ENCODE measurements at regions not wholly inside any gene's neighbourhood (a gene's known extent, or its start where the extent isn't known, plus 50 kb on each side); places are given as distances from the start of the nearest gene placed in this dataset.

DNA sequence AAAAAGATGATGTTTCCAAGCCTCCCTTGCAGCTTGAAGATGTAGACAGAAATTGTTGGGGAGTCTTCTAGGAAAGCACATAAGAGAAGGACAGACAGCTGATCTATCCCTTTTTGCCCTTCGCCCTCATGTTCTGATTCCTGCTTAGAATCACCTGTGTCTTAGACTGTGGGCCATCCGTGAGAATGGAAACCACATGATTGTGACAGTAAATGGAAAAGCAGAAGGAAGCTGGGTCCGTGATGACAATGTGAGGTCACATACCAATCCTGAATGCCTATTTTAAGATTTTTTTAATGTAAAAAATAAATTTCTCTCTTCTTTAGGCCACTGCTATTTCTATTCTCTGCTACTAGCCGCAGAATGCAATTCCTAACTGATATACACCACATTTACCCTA lies 67.7 kb upstream of the C1orf87 start:
- intact Hi-C loops (cut with DNase I; ENCODE audit: low total_unique reads): no loop called here
- H3K27me3 ChIP-seq: peaks cover 0 to 2% of the 10 kb centered on the region in 2 donors
- no peak for DNase-seq
- H3K27ac ChIP-seq: no peak overlapping the region
- H3K36me3 ChIP-seq: no peaks in the 10 kb centered on the region
- TF ChIP-seq, protein P1, sequence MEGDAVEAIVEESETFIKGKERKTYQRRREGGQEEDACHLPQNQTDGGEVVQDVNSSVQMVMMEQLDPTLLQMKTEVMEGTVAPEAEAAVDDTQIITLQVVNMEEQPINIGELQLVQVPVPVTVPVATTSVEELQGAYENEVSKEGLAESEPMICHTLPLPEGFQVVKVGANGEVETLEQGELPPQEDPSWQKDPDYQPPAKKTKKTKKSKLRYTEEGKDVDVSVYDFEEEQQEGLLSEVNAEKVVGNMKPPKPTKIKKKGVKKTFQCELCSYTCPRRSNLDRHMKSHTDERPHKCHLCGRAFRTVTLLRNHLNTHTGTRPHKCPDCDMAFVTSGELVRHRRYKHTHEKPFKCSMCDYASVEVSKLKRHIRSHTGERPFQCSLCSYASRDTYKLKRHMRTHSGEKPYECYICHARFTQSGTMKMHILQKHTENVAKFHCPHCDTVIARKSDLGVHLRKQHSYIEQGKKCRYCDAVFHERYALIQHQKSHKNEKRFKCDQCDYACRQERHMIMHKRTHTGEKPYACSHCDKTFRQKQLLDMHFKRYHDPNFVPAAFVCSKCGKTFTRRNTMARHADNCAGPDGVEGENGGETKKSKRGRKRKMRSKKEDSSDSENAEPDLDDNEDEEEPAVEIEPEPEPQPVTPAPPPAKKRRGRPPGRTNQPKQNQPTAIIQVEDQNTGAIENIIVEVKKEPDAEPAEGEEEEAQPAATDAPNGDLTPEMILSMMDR (IDR thresholded peaks at IDR 0.05): no peak
- no peak for TF ChIP-seq POLR2A (IDR thresholded peaks at IDR 0.05)
- no peaks in the 10 kb centered on the region for H3K9me3 ChIP-seq
- H3K4me1 ChIP-seq: no peaks in the 10 kb centered on the region
- no peak overlapping the region for H3K4me3 ChIP-seq

DNA sequence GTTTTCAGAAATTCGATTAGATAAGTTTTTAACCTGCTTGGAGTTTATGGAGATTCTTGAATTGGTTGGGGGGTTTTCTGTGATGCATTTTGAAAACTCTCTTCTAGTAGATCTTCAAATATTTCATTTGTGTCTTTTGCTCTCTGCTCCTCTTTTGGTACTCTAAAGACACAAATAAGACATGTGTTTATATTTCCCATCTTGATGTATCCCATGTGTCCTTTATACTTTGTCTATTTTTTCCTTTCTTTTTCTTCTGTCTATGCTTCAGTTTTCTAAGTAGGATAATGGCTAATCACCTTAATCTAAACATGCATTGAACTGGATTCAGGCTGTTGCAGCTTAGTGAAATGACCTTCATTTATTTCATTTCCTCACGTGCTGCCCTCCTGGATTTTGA lies 63.8 kb upstream of the C1orf87 start:
- H3K4me3 ChIP-seq: no peak overlapping the region
- no peaks in the 10 kb centered on the region for H3K4me1 ChIP-seq
- no peaks in the 10 kb centered on the region for H3K9me3 ChIP-seq
- intact Hi-C loops (cut with DNase I; ENCODE audit: low total_unique reads): no loop called here
- no peak overlapping the region for H3K27ac ChIP-seq
- DNase-seq: no peak
- H3K27me3 ChIP-seq: peaks cover 0 to 2% of the 10 kb centered on the region in 2 donors
- TF ChIP-seq, protein P1 (IDR thresholded peaks at IDR 0.05): no peak
- no peak for TF ChIP-seq POLR2A (IDR thresholded peaks at IDR 0.05)
- no peaks in the 10 kb centered on the region for H3K36me3 ChIP-seq

DNA sequence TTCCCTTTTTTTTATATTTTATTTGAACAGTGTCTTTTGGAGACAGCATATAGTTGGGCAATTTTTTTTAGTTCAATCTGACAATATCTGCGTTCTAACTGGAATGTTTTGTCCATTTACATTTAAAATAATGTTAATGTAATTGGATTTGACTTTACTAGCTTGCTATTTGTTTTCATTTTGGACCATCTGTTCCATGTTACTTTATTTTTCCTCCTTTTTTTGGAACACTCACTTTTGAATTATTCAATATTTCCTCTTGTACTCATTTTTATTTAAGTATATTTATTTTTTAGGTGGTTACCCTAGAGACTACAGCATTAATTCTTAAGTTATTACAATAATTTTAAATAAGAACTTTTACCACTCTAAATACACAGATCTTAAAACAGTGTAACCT lies 62.8 kb upstream of the C1orf87 start:
- peaks cover 0 to 2% of the 10 kb centered on the region in 2 donors for H3K27me3 ChIP-seq
- no peak overlapping the region for H3K27ac ChIP-seq
- no peak overlapping the region for H3K4me3 ChIP-seq
- no peak for TF ChIP-seq POLR2A (IDR thresholded peaks at IDR 0.05)
- TF ChIP-seq, protein P1 (IDR thresholded peaks at IDR 0.05): no peak
- H3K4me1 ChIP-seq: no peaks in the 10 kb centered on the region
- no peaks in the 10 kb centered on the region for H3K9me3 ChIP-seq
- no peaks in the 10 kb centered on the region for H3K36me3 ChIP-seq
- DNase-seq: no peak
- intact Hi-C loops (cut with DNase I; ENCODE audit: low total_unique reads): no loop called here

DNA sequence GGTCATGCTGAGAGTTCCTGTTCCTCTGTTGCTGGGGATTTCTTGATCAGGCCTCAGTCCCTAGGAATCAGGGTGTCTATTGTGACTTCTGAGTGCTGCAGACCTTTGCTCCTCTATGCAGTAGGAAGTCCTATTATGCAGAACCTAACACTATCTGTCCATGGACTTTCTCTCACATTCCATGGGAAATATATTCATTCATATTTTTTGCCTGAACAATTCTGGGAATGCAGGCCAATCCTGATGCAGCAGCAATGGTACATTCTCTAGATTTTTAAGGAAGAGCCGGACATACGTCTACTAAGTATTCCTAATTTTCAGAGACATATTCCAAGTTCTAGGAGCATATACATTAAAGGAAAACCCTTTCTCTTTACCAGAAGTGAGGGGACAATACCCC lies 61.1 kb upstream of the C1orf87 start:
- H3K4me3 ChIP-seq: no peak overlapping the region
- H3K9me3 ChIP-seq: no peaks in the 10 kb centered on the region
- no peak overlapping the region for H3K27ac ChIP-seq
- TF ChIP-seq, protein P1 (IDR thresholded peaks at IDR 0.05): no peak
- no peak for TF ChIP-seq POLR2A (IDR thresholded peaks at IDR 0.05)
- DNase-seq: no peak
- peaks cover 0 to 2% of the 10 kb centered on the region in 2 donors for H3K27me3 ChIP-seq
- H3K4me1 ChIP-seq: no peaks in the 10 kb centered on the region
- intact Hi-C loops (cut with DNase I; ENCODE audit: low total_unique reads): no loop called here
- no peaks in the 10 kb centered on the region for H3K36me3 ChIP-seq

DNA sequence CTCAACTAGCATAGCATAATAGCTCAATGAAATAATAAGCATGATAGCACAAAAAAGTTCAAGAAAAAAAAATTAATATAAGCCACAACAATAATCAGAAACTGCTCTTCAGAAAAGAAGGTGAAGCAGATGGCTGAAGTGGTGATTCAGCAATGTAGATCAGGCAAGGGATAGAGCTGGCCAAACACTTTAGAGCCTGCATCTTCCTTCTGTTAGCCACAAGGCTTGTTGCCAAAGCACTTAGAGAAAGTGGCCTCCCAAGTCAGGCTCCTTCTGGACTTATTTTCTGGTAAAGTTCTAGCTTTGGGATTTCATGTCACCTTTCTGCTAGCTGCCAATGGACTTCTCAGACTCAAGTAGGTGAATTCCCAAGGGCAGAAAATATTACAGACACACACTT lies 60.3 kb upstream of the C1orf87 start:
- Histone ChIP-seq H3K27me3 (no peaks in the 10 kb centered on the region), H3K27ac (no peak overlapping the region), H3K9me3 (no peaks in the 10 kb centered on the region), H3K4me1 (no peaks in the 10 kb centered on the region), H3K36me3 (no peaks in the 10 kb centered on the region), H3K4me3 (no peak overlapping the region)
- intact Hi-C loops (cut with DNase I; ENCODE audit: low total_unique reads): no loop called here
- TF ChIP-seq, protein P1 (IDR thresholded peaks at IDR 0.05): no peak
- TF ChIP-seq POLR2A (IDR thresholded peaks at IDR 0.05): no peak
- no peak for DNase-seq
